Activated CD4-positive, alpha-beta T cell treated with anti-CD3 and anti-CD28 coated beads for 48 hours (primary cell): ENCODE measurements at regions not wholly inside any gene's neighbourhood (a gene's known extent, or its start where the extent isn't known, plus 50 kb on each side); places are given as distances from the start of the nearest gene placed in this dataset.
A peak's percentile ranks its signal among the peaks of the same experiment; 100 is the strongest.

Source experiments
- DNase-seq: peaks from one replicate; pipeline ENCODE4 v3.0.0-alpha.2; 2020

DNA sequence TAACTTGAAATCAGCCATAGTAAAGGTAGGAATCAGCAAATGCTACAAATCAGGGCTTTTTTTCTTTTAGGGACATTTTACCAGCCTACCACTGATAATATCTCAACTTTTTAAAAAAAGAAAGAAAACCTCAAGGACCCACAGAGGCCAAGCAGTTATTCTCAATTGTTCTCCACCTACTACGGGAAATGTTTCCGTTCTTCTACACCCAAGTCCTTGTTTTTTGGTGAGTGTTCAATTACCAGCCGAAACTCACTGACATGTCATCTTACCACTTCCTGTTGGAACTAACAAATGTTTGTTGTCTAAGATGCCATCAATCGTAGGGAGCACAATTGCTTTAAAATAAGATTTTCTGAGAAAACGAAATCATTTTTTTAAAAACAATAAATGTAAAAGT is 50.2 kb upstream of the CDK1 start:
- no peak for DNase-seq

DNA sequence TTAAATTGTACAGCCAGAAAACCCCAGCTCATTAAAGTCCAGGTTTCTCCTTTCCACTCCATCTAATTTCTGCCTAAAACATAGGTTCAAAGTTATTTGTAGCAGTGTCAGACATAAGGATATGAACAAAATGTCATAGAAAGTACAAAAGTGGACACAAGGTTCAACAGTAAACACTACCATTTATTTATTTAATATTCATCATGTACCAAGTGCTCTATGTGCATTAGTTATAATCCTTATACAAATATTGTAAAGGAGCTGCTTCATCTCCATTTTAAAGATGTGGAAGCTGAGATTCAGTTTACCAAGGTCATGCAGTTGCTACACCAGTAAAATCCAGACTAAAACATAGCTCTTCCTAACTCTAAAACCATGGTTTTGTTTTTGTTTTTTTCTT is 52.0 kb upstream of the CDK1 start:
- DNase-seq = no peak

DNA sequence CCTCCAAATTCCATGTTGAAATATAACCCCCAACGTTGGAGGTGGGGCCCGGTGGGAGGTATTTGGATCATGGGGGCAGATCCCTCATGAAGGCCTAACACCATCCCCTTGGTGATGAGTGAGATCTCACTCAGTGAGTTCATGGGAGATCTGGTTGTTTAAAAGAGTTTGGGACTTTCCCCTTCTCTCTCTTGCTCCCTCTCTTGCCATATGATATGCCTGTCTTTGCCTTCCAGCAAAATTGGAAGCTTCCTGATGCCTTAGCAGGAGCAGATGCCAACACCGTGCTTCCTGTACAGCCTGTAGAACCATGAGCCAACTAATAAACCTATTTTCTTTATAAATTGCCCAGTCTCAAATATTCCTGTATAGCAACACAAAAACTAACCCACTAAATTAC is 55.7 kb upstream of the CDK1 start:
- no peak for DNase-seq

DNA sequence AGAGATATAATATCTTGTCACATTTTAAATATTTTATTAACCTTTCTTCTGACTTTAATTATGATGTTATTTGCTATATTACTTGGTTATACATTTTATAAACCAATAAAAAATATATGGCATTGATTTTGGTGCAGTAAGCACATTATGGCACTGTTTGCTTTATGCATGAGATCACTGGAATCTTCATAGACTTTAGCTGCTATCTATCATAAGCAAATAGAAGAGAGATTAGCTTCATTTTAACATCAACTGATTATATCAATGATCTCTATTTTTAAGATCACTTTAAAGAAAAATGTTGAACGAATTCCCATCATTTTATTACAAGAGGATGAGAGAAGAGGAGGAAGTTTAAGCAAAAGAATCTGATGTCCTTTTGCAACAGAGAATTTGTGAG is 58.6 kb upstream of the CDK1 start:
- DNase-seq = no peak

DNA sequence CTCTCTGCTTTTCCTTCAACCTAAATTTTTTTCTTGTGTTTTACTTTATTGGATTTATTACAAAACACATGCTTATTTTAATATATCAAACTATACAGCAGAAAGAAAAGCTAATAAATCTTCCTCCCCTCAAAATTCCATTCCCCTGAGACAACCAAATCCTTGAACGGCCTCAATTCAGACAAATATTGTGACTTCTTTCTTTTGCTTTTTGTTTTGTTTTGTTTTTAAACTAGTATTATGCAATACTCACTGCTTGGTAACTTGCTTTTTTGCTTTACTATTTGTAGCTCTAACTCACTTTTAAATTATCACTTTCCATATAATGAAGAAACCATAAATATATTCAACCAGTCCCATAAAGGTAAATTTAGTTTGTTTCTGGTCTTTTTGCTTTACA is 59.4 kb upstream of the CDK1 start:
- DNase-seq = no peak

DNA sequence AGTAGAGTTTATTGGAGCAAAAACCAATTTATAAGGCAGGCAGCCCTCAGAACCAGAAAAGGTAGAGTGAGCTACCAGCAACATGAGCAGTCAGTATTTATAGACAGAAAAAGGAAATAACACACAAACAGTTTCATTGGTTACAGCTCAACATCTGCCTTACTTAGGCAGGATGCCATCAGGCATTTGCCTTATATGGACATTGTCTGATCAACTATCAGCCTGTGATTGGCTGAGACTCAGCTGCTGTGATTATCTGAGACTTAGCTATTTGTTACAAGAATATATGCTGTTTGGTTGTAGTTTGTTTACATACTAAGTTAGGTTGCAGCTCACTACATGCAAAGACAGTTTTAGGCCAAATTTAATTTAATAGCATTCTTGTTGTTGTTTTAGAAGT is 60.4 kb upstream of the CDK1 start:
- no peak for DNase-seq

DNA sequence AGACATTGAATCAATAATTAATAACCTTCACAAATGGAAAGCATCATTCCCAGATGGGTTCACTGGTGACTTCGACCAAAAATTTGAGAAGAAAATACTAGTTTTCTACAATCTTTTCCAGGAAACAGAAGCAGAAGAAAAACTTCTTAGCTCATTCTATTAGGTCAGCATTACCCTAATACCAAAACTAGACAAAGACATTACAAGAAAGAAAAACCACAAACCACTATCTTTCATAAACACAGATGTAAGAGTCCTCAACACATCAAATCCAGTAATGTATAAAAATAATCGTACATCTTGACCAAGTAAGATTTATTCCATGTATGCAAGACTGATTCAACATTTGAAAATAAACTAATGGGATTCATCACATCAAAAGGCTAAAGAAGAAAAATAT is 64.0 kb upstream of the CDK1 start:
- DNase-seq = no peak

DNA sequence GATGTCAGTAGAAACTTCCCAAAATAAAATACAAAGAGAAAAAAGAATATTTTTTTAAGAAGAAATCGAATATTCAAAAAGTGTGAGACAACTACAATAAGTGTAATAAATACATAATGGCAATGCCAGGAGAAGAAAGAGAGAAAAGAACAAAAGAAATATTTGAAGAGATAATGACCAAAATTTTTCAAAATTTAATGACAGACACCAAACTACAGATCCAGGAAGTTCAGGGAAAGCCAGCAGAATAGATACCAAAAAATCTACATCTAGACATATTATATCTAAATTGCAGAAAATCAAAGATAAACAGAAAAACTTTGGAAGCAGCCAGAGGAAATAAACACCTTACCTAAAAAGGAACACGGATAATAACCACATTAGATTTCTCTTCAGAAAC is 66.8 kb upstream of the CDK1 start:
- no peak for DNase-seq

DNA sequence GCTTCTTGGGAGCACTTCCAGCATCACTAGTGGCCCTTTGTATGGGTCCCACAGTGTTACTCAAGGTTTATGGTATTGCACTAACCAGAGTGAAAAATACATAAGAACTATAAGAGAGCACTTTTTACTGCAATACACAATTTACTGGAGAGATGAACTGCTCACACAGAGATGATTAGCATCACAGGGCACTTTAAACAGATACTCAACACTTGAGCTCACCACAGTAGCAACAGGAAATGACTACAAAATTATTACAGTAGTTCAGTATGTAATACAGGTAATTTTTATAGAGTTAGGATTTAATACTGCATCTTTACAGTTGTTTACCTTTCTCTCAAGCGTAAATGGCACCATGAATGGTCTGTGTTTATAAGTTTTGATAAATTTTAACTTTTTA is 68.2 kb upstream of the CDK1 start:
- no peak for DNase-seq

DNA sequence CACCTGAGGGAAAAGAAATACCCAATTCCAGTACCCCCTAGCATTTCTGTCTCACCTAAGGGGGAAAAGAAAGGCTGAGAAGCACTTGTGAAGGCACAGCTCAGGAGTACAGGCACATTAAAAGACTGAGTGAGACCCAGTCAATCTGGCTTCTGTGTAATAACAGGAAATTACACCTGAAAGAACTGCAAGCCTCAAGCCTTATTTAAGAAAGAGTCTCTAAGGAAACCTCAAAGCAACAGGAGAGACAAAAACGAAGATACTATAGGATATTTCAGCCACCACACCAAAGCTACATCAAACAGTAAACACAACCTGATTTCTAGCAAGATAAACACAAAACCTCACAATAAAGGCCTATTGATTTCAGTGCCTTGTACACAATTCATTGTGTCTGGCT is 69.6 kb upstream of the CDK1 start:
- no peak for DNase-seq

DNA sequence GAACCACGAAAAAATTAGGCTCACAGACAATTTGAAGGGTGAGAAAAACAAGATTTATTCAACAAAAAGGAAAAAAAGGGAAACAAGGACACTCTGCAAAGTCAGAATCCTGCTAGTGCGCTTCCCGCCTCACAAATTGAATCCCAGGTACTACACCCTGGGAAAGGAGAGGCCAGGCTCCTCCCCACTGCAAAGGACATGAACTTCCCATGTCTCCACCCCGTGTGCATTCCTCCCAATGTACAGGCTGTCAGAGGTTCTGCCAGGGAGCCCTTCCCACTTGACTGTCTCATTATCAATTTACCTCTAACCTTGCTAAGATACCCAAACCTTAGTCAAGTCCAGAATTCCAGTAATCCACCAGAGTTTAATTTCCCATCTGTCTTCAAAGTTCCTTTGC is 70.4 kb upstream of the CDK1 start:
- DNase-seq = no peak

DNA sequence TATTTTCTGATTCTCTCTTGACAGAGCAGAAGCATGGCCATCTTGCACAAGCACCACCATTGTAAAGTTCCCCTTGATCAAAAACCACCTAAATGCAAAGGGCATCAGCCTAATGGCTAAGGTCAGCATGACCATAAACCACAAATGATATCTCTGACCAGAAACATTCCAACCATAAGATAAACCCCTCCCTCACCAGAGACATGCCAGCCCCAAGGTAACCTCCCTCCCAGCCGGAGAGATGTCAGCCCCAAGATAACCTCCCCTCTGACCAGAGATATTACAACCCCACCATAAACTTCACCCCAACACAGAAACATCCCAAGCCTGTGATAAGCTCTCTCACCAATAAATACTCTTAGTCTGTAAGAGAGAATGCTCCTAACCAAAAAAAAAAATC is 72.1 kb upstream of the CDK1 start:
- no peak for DNase-seq

DNA sequence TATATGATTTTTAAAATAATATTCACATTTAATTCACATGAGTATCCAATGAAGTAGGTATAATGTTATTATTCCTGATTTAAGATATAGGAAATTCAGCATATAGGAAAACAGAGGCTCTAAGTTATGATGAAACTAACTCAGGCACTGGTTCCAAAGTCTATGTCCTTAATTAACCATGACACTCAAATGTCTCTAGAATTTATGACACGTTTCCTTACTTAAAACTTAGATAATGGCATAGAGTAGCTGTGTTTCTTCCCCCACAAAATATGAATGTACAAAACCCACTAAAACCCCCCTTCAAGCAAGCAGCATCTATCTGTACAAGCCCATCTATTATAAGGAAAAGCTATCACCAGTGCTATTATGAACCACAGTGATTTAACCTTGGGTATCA is 72.9 kb upstream of the CDK1 start:
- DNase-seq = no peak

DNA sequence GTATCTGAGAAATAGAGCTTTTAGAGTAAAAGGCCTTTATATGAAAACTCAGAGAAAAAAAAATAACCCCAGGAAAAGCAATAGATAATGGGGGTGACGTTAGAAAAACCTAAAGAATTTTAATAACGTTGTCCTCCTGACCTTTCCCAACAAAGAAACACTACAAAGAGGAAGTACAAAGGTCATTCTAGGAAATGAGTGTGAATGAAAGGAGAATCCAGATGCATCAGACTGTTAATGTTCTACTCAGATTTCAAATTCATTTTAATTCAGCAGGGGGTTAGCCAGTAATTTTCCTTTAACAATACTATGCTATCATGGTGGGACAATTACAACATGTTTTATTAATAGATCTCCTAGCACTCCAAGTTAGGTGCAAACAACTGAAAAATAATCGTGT is 73.8 kb upstream of the CDK1 start:
- DNase-seq = no peak

DNA sequence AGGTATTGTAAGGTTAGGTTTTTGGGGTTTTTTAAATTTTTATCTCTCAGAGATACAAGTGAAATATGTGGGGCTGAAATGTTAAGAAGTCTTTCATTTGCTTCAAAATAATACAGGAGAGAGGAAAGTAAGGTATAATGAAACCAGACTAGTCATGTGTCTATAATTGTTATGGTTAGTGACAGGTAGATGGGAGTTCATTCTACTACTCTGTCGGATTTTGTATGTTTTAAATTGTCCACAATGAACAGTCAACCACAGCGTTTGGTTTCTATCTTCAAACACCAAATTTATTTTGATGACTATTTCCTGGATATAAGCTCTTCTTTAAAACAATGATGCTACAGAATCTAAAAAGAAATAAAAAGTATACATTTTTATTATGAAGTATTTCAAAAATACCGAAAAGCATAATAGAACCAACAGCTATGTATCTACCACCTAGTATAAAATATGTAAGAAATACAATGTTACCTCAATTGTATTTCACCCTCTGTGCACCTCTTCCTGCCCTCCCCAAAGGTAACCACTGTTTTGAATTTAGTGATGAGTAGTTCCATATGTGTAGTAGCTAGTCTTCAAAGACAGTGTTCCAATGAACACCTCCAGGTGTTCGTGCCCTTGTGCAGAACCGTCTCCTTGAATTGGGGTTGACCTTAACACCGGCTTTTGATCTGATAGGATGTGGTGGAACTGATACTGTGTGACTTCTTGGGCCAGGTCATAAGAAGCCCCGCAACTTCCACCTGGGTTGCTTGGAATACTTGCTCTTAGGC is 74.8 kb upstream of the CDK1 start:
- DNase-seq = no peak

DNA sequence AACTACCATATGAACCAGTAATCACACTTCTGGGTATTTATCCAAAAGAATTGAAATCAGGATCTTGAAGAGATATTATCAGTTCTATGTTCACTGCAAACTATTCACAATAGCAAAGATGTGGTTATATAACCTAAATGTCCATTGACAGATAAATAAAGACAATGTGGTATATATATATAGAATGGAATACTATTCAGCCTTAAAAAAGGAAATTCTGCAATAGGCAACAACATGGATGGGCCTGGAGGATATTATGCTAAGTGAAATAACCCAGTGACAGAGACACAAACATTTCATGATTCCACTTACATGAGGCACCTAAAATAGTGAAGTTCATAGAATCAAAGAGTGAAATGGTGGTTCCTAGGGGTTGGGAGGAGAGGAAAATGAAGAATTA is 90.6 kb upstream of the CDK1 start:
- no peak for DNase-seq

DNA sequence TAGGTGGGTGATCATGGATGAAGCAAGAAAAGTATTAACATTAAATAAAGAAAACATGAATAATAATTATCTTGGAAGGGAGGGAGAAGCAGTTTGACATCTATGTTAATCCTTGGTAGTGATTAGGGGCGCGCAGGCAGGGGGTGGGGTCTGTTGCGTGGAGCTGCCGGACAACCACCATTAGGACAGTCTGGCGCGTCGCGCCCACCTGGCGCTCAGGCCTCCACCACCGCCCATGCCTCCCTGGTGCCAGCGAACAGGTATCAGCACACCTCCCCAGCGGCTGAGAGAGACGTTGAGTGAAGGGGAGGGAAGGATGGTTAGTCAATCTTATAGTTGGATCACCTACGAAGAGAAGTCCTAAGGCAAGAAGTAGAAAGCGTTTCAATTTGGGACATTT is 94.2 kb upstream of the CDK1 start:
- no peak for DNase-seq

DNA sequence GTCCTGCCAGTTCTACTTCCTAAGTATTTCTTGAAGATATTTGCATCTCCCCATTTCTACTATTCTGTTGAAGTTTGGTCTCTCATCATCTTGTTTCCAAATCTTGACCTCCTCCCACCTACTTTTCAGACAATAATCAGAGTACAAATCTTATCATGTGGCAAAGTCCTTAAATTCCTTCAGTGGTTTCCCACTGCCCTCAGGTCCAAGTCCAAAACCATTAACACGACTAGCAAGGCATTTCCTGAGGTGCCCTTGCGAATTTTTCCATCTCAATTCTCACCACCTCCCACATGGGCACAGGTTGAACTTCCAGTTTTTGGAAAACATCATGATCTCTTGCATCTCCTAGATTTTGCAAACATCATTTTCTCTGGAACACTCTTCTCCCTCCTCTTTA is 97.2 kb upstream of the CDK1 start:
- no peak for DNase-seq

DNA sequence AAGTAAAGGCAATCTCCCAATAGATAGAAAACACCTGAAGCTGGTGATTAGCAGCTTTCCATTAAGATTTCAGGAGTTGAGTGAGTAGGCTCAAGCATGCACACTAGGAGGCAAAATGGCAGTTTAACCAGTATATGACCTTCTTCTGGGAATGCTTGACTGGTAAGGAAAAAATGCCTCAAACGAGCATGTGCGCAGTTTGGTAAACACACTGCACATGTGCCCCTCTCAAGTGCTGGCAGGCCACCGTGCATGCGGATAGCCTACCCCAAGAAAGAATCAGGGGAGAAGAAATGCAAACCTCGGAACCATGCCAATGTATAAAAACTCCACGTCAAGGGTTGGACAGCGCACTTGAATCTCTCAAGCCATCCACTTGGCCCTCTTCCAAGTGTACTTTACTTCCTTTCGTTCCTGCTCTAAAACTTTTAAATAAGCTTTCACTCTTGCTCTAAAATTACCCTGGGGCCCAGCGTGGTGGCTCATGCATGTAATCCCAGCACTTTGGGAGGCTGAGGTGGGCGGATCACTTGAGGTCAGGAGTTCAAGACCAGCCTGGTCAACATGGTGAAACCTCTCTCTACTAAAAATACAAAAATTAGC is 98.8 kb upstream of the CDK1 start:
- DNase-seq = no peak

DNA sequence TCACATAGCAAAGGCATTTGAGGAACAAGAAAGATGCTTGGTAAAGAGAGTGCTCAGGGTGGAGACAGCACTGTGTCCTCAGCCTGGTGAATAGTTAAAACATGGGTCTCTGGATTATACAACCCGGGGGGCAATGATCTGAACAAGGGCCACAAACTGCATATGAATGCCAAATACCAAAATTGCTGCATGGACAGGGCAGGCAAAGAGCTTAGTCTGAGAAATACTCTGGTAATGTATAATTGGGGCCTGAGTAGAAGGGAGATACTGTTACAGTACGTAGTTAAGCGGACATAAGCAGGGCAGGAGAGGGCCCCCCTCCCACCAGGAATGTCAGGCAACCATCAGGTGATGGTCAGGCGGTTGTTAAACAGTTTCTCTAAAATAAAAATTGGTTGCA is 99.3 kb upstream of the CDK1 start:
- no peak for DNase-seq

DNA sequence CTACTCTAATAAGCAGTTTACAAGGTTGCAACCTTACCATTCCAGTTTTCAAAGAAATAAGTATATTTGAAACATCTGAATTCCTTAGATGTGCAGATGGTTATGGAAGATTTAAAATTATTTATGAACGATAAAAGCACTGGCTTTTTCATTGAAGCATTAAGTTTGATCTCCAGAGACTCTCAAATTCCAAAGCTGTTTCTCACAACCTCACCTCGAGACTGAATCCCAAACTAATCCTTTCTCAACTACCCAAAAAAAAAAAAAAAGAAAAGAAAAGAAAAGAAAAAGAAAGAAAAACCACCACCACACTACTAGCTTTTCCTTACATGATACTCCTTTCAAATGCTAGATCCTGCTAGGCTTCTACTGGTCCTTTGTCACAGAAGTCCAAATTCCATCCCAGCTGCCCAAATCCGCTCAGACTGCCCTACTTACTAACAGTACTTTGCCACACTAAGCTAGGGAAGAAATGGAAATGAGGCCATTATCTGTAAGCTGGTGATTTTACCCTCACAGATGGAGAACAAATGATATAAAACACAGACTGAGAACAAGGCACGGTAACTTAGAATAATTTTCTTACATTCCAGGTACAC is 100.6 kb upstream of the CDK1 start:
- DNase-seq = no peak

DNA sequence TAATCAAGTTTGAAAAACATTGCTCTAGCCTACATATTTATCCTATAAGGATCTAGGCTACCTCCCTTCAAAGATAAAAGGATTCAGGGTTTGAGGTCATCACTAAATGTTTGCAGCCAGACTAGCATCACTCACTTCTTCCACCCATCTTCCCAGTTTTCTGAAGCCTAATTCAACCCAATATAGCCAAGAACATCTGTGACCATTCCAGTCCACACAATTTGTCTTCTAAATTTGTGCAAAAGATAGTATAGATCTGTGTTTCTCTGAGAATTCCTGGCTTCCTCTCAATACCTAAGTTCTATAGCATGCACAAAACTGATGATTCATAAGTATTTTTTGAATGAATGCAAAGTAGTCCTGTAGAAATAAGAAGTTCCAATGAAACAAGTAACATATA is 103.0 kb upstream of the CDK1 start:
- DNase-seq = no peak

DNA sequence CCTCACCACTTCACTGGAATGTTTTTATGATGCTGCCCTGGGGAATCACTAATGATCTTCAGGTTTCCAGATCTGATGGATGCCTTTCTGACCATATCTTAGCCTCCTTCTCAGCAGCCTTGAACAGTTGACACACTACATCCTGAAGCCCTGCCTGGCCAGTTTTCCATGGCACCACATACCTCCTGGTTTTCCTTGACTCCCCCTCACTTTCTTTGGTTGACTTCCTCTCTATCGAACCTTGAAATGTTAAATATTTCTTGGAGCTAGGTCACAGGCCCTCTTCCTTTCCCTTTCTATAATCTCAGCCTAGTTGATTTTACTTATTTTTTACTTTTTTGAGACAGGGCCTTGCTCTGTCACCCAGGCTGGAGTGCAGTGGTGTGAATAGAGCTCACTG is 108.8 kb upstream of the CDK1 start:
- DNase-seq = no peak

DNA sequence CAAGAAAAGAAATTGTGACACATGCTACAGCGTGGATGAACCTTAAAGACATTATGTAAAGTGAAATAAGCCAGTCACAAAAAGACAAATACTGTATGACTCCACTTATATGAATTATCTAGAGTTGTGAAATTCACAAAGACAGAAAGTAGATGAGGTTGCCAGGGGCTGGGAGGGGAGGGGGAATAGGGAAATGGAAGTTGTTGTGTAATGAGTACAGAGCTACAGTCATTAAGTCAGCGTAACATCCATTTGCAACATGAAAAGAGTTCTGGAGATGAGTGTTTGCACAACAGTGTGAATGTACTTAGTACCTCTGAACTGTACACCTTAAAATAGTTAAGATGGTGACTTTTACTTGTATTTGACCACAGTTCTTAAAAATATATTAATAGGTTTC is 112.1 kb upstream of the CDK1 start:
- DNase-seq = peak; percentile 26

DNA sequence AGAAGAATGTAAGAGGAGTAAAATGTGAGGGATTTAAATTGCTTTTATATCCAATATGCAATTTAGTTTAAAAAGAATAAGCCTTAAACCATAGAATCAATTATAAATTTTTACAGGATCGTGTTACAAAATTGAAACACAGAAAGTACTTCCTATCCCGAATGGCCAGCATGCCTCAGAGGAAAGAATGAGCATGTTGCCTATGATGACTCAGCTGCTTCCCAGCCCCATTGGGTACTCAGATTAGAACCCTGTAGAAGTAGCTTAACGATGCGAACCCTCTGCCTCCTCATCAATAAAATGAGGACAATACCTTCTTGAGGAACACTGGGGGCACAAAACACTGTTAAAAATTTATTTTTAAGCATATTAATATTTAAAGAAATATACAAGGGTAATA is 113.4 kb upstream of the CDK1 start:
- DNase-seq = no peak
